ENCODE measurements at regions not wholly inside any gene's neighbourhood (a gene's known extent, or its start where the extent isn't known, plus 50 kb on each side); places are given as distances from the start of the nearest gene placed in this dataset.

DNA sequence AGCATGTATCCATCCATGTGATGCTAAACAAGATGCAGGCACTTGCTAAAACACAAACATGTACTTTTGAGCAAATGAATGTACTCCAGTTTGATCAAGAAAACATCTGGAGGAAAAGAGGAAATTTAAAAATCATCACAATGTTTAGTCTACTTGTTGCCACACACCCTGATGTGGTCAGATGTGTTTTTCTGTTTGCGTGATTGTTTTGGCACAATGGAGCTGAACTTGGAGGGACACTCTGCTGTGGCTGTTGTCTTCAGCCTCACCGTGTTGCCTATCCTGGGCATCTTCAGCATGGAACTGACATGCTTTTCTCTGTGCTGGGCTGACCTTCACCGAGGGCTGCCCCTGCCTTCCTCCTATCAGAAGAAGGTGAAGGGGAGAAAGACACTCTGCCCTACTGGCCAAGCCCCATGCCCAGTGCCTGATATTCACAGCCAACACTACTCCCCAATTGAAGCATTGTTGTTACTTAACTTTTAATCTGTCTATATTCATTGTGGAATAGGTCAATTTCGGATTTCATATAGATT lies 268.3 kb upstream of the IGFBP3 start:
- DNase-seq (ENCODE audit: insufficient read length, low spot score) (no peak), FAIRE-seq (no peak)
- TF ChIP-seq POU2F2 (IDR thresholded peaks at IDR 0.05; ENCODE audit: low read depth, low read length) (no peak), POLR2AphosphoS5 (IDR thresholded peaks at IDR 0.05; ENCODE audit: low read depth, low read length) (no peak), SPI1 (IDR thresholded peaks at IDR 0.05; ENCODE audit: low read depth, low read length) (no peak), PAX5 (IDR thresholded peaks at IDR 0.05; ENCODE audit: insufficient read depth, low read length, severe bottlenecking) (no peak), POLR2A (IDR thresholded peaks at IDR 0.05; ENCODE audit: low read depth, low read length) (no peak), TAF1 (IDR thresholded peaks at IDR 0.05; ENCODE audit: low read depth, low read length) (no peak)

DNA sequence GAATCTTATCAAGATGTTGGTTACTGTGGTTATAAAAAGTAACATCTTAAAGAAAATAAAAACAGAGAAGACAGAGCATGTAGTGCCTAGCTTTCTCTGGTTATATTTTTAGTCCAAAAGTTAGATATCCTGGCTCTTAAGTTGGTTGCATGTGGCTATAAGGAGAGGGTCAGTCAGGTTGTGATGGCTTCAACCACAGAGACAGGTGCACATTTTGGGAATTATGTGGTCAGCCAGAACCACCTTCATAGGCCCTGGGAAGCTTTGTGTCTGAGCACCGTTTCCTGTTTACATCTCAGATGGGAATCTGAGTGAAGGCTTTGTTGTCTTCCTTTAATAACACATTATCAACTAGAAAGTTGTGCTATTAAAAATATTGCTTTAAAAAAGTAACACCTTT lies 265.1 kb upstream of the IGFBP3 start:
- DNase-seq (ENCODE audit: insufficient read length, low spot score) (no peak), FAIRE-seq (no peak)
- TF ChIP-seq POLR2A (IDR thresholded peaks at IDR 0.05; ENCODE audit: low read depth, low read length): no peak
- no peak for TF ChIP-seq PAX5 (IDR thresholded peaks at IDR 0.05; ENCODE audit: insufficient read depth, low read length, severe bottlenecking)
- TF ChIP-seq POU2F2 (IDR thresholded peaks at IDR 0.05; ENCODE audit: low read depth, low read length): no peak
- TF ChIP-seq TAF1 (IDR thresholded peaks at IDR 0.05; ENCODE audit: low read depth, low read length): no peak
- no peak for TF ChIP-seq POLR2AphosphoS5 (IDR thresholded peaks at IDR 0.05; ENCODE audit: low read depth, low read length)
- no peak for TF ChIP-seq SPI1 (IDR thresholded peaks at IDR 0.05; ENCODE audit: low read depth, low read length)

DNA sequence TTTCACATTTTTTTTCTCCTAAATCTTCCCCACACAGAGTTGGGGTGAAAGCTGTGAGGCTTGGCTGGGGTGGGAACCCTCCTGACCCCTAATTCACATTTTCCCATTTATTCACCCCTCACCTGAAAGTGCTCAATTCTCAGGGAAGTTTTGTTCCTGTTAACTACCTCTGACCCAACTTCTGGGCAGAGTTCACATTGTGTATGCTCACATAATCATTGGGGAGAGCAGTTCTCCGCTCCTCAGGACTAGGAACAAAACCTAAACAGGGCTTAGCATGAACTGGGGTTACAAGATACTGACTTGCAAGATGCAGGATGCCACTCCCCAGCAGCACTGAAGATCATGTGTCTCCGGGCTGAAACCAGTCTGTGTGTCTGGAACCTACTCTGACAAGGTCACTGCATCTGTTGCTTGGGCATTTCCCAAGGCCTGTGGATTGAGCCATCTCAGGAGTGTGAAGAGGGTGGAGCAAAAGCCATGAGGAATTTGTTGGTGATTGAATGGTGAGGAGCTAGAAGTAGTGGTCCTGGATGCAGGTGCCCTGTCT lies 258.1 kb upstream of the IGFBP3 start:
- FAIRE-seq (no peak), DNase-seq (ENCODE audit: insufficient read length, low spot score) (no peak)
- TF ChIP-seq POLR2AphosphoS5 (IDR thresholded peaks at IDR 0.05; ENCODE audit: low read depth, low read length) (no peak), POLR2A (IDR thresholded peaks at IDR 0.05; ENCODE audit: low read depth, low read length) (no peak), SPI1 (IDR thresholded peaks at IDR 0.05; ENCODE audit: low read depth, low read length) (no peak), POU2F2 (IDR thresholded peaks at IDR 0.05; ENCODE audit: low read depth, low read length) (no peak), TAF1 (IDR thresholded peaks at IDR 0.05; ENCODE audit: low read depth, low read length) (no peak), PAX5 (IDR thresholded peaks at IDR 0.05; ENCODE audit: insufficient read depth, low read length, severe bottlenecking) (no peak)

DNA sequence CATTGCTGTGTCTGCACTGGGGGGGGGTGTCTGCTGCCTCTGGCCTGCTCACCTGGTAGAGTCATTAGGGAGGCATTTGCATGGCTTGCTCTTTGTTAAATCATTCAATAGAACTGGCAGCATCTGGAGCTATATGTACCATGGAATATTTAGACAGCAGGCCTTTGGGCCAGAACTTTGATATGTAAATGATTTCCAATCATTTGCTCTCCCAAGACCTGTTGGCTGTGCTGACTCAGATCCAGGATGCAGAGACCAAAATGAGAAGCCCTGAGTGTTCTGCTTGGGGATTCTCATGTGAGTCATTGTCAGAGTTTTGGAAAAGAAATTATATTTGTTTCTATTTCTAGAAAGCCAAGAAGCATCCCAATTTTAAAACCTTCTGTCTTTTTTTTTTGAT lies 257.6 kb upstream of the IGFBP3 start:
- DNase-seq (ENCODE audit: insufficient read length, low spot score) (no peak), FAIRE-seq (no peak)
- no peak for TF ChIP-seq TAF1 (IDR thresholded peaks at IDR 0.05; ENCODE audit: low read depth, low read length)
- TF ChIP-seq POU2F2 (IDR thresholded peaks at IDR 0.05; ENCODE audit: low read depth, low read length): no peak
- TF ChIP-seq POLR2AphosphoS5 (IDR thresholded peaks at IDR 0.05; ENCODE audit: low read depth, low read length): no peak
- no peak for TF ChIP-seq SPI1 (IDR thresholded peaks at IDR 0.05; ENCODE audit: low read depth, low read length)
- TF ChIP-seq PAX5 (IDR thresholded peaks at IDR 0.05; ENCODE audit: insufficient read depth, low read length, severe bottlenecking): no peak
- no peak for TF ChIP-seq POLR2A (IDR thresholded peaks at IDR 0.05; ENCODE audit: low read depth, low read length)

DNA sequence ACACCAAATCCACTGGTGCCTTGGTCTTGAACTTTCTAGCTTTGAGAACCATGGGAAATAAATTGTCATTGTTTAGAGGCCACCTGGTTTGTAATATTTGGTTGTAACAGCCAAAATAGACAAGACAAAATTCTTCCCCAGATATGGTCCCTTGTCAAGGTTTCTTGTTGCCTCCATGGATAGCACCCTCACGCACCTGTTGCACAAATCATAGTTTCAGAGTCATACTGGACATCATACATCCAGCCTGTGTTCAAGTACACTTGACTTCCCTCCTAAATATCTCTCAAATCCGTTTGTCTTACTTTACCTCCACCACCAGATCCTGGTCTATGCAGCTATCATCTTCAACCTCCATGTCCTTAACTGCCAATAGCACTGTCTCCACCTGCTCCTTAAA lies 256.7 kb upstream of the IGFBP3 start:
- FAIRE-seq: no peak

DNA sequence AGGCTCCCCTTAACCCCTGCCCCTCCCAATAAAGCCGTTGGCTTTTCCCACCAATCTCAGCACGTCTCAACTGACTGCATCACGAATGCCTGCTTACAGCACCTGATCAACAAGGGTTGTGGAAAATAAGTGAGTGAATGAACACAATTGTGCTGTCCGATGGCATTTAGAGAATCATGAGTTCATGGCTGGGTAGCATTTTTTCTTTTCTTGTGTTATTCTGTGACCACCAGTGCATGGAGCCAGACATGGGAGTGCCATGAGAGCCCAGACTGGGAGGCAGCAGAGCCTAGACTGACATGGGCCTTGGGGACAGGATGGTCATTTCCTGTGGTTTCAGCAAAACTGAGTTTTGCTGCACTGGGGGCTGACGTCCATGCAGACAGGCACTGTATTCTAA lies 254.1 kb upstream of the IGFBP3 start:
- no peak for FAIRE-seq
- DNase-seq (ENCODE audit: insufficient read length, low spot score): no peak
- TF ChIP-seq TAF1 (IDR thresholded peaks at IDR 0.05; ENCODE audit: low read depth, low read length) (no peak), SPI1 (IDR thresholded peaks at IDR 0.05; ENCODE audit: low read depth, low read length) (no peak), POU2F2 (IDR thresholded peaks at IDR 0.05; ENCODE audit: low read depth, low read length) (no peak), POLR2AphosphoS5 (IDR thresholded peaks at IDR 0.05; ENCODE audit: low read depth, low read length) (no peak), POLR2A (IDR thresholded peaks at IDR 0.05; ENCODE audit: low read depth, low read length) (no peak), PAX5 (IDR thresholded peaks at IDR 0.05; ENCODE audit: insufficient read depth, low read length, severe bottlenecking) (no peak)

More for the DNA sequence above, 256.7 kb upstream of the IGFBP3 start:
- no peak for DNase-seq (ENCODE audit: insufficient read length, low spot score)
- no peak for TF ChIP-seq POLR2AphosphoS5 (IDR thresholded peaks at IDR 0.05; ENCODE audit: low read depth, low read length)
- TF ChIP-seq SPI1 (IDR thresholded peaks at IDR 0.05; ENCODE audit: low read depth, low read length): no peak
- no peak for TF ChIP-seq TAF1 (IDR thresholded peaks at IDR 0.05; ENCODE audit: low read depth, low read length)
- TF ChIP-seq PAX5 (IDR thresholded peaks at IDR 0.05; ENCODE audit: insufficient read depth, low read length, severe bottlenecking): no peak

DNA sequence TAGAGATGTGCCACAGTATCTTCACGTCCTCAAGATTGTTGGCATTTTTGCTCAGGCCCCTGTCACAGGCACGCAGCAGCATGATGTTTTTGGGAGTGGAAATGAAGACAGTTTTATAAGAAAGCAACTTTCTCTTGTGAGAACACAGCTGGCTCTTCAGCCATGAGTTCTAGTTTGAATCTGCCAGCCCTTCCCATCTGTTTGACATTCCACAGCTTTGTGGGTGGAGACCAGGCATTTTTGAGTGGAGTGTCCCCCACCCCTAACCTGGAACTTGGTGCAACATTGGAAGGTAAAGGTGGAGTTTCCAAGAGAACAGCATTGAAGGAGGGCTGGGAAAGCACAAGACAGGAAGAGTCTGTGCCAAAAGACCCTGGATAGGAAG lies 253.1 kb upstream of the IGFBP3 start:
- DNase-seq (ENCODE audit: insufficient read length, low spot score): no peak
- FAIRE-seq: no peak
- TF ChIP-seq POU2F2 (IDR thresholded peaks at IDR 0.05; ENCODE audit: low read depth, low read length): no peak
- no peak for TF ChIP-seq PAX5 (IDR thresholded peaks at IDR 0.05; ENCODE audit: insufficient read depth, low read length, severe bottlenecking)
- no peak for TF ChIP-seq POLR2A (IDR thresholded peaks at IDR 0.05; ENCODE audit: low read depth, low read length)
- TF ChIP-seq SPI1 (IDR thresholded peaks at IDR 0.05; ENCODE audit: low read depth, low read length): no peak
- TF ChIP-seq TAF1 (IDR thresholded peaks at IDR 0.05; ENCODE audit: low read depth, low read length): no peak
- TF ChIP-seq POLR2AphosphoS5 (IDR thresholded peaks at IDR 0.05; ENCODE audit: low read depth, low read length): no peak

DNA sequence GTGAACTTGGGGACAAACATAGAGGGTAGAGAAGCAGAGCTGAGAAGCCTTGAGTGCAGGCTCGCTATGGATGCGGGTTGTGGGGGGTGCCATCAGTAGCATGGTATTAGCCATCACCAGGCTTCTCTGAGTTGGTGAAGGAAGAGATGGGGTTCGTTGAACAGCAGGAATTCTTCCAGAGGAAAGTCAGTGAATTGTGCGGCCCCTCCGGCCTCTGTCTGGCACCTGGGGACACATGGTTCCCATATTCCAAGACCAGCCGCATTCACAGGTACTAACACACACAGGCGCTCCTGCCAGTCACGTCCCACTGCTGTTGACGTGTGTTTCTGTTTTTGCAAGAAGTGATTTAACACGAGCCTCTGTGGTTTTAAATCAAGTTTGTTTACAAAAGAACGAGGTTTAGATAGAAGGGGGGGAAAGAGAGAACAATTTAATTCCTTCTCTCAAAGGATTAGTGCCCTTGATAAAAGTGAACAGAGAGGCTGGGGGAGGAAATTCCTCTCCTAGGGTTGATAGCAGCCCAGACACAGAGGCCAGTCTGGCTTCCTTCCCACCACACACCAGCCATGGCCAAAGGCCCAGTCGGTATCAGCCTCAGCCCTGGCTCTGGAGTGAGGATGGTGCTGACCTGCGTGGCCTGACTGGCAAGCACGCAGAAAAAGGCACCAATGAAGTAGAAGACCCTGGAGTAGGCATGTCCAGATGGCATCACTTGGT lies 252.6 kb upstream of the IGFBP3 start:
- DNase-seq (ENCODE audit: insufficient read length, low spot score) (no peak), FAIRE-seq (no peak)
- TF ChIP-seq POLR2A (IDR thresholded peaks at IDR 0.05; ENCODE audit: low read depth, low read length) (no peak), SPI1 (IDR thresholded peaks at IDR 0.05; ENCODE audit: low read depth, low read length) (no peak), POU2F2 (IDR thresholded peaks at IDR 0.05; ENCODE audit: low read depth, low read length) (no peak), TAF1 (IDR thresholded peaks at IDR 0.05; ENCODE audit: low read depth, low read length) (no peak), PAX5 (IDR thresholded peaks at IDR 0.05; ENCODE audit: insufficient read depth, low read length, severe bottlenecking) (no peak), POLR2AphosphoS5 (IDR thresholded peaks at IDR 0.05; ENCODE audit: low read depth, low read length) (no peak)

DNA sequence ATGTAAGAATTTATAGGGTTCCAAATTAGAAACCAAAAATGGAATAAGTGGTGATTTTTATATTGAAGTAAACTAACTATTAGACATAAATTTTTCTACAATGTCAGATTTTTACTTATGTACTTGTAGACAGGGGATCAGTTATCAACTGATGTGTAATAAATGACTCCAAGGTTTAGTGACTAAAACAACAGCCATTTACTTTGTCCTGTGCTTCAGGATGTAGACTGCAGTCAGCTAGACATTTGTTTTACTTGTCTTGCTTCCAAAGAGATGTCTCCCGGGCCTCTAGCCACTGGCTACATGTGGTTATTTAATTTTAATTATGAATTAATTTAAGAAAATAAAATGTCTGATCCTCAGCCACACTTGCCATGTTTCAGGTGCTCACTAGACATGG lies 249.7 kb upstream of the IGFBP3 start:
- TF ChIP-seq SPI1 (IDR thresholded peaks at IDR 0.05; ENCODE audit: low read depth, low read length) (no peak), TAF1 (IDR thresholded peaks at IDR 0.05; ENCODE audit: low read depth, low read length) (no peak), POLR2A (IDR thresholded peaks at IDR 0.05; ENCODE audit: low read depth, low read length) (no peak), POLR2AphosphoS5 (IDR thresholded peaks at IDR 0.05; ENCODE audit: low read depth, low read length) (no peak), PAX5 (IDR thresholded peaks at IDR 0.05; ENCODE audit: insufficient read depth, low read length, severe bottlenecking) (no peak), POU2F2 (IDR thresholded peaks at IDR 0.05; ENCODE audit: low read depth, low read length) (no peak)
- DNase-seq (ENCODE audit: insufficient read length, low spot score): no peak
- no peak for FAIRE-seq
